NCI-H2227 treated with DMSO at 0.1 percent for 48 hours (cell line): ENCODE measurements at regions not wholly inside any gene's neighbourhood (a gene's known extent, or its start where the extent isn't known, plus 50 kb on each side); places are given as distances from the start of the nearest gene placed in this dataset.

Source experiments
- DNase-seq: peaks from one replicate; lab custom pipeline; 2025; lab: John Stamatoyannopoulos, UW

- DNase-seq = no peak
Measured at GRCh38 chr6:18674346-18674745, 287.2 kb downstream of the RNF144B start.

- no peak for DNase-seq
Measured at GRCh38 chr6:18675881-18676280, 288.7 kb downstream of the RNF144B start.

GRCh38 chr6:18676548-18676947 lies 289.4 kb downstream of the RNF144B start:
- DNase-seq = no peak

GRCh38 chr6:18680842-18681241 lies 293.7 kb downstream of the RNF144B start:
- no peak for DNase-seq

- DNase-seq = no peak
Measured at GRCh38 chr6:18681832-18682503, 294.8 kb downstream of the RNF144B start.

GRCh38 chr6:18684343-18684742 lies 297.2 kb downstream of the RNF144B start:
- DNase-seq = no peak

GRCh38 chr6:18692929-18693685 lies 306.0 kb downstream of the RNF144B start:
- no peak for DNase-seq

- peak; percentile 4 for DNase-seq
Measured at GRCh38 chr6:18693881-18694280, 306.7 kb downstream of the RNF144B start.

- DNase-seq = no peak
Measured at GRCh38 chr6:18703546-18703945, 316.4 kb downstream of the RNF144B start.

GRCh38 chr6:18707714-18708439 lies 320.7 kb downstream of the RNF144B start:
- no peak for DNase-seq

GRCh38 chr6:18712595-18712994 lies 325.4 kb downstream of the RNF144B start:
- DNase-seq = no peak

- no peak for DNase-seq
Measured at GRCh38 chr6:18720075-18720474, 332.9 kb downstream of the RNF144B start.

GRCh38 chr6:18724056-18724455 lies 336.9 kb downstream of the RNF144B start:
- DNase-seq = no peak

- no peak for DNase-seq
Measured at GRCh38 chr6:18725449-18725848, 338.3 kb downstream of the RNF144B start.

- DNase-seq = no peak
Measured at GRCh38 chr6:18733921-18734550, 346.9 kb downstream of the RNF144B start.

- no peak for DNase-seq
Measured at GRCh38 chr6:18741741-18742140, 354.6 kb downstream of the RNF144B start.

- no peak for DNase-seq
Measured at GRCh38 chr6:18742406-18742805, 355.3 kb downstream of the RNF144B start.

- no peak for DNase-seq
Measured at GRCh38 chr6:18746727-18747126, 359.6 kb downstream of the RNF144B start.

GRCh38 chr6:18748314-18748713 lies 361.2 kb downstream of the RNF144B start:
- DNase-seq = no peak

- DNase-seq = no peak
Measured at GRCh38 chr6:18752278-18753068, 365.3 kb downstream of the RNF144B start.

GRCh38 chr6:18753076-18753475 lies 365.9 kb downstream of the RNF144B start:
- DNase-seq = no peak

GRCh38 chr6:18763086-18763485 lies 375.9 kb downstream of the RNF144B start:
- DNase-seq = no peak
